SK-N-SH (cell line): ENCODE measurements at regions not wholly inside any gene's neighbourhood (a gene's known extent, or its start where the extent isn't known, plus 50 kb on each side); places are given as distances from the start of the nearest gene placed in this dataset.

Source experiments
- CTCF ChIA-PET: fragments of 300-600, 350-600 bp; formaldehyde crosslinking; extraction: SDS; loops from one replicate; lab custom pipeline; 2021; lab: Yijun Ruan, JAX
- POLR2A ChIA-PET: fragments of 350-600 bp; sonication (Branson Sonifier 250); formaldehyde crosslinking; extraction: SDS; loops from one replicate; lab custom pipeline; 2020; ENCODE audit warnings: antibody characterized with exemption, inconsistent platforms; lab: Yijun Ruan, JAX
- DNase-seq: peaks from one replicate; pipeline ENCODE4 v3.0.0; 2012
- H2AFZ ChIP-seq: fragments of 200-600 bp; sonication (generic); 2 replicates; pipeline ENCODE4 v1.8.1; 2016; ENCODE audit warnings: antibody characterized with exemption, mild to moderate bottlenecking, low read depth
- H3F3A ChIP-seq: fragments of 200-600 bp; sonication (generic); replicated peaks from 2 replicates; pipeline ENCODE3; 2016; ENCODE audit warnings: antibody characterized with exemption, mild to moderate bottlenecking; ENCODE audit not compliant: insufficient read depth
- H3K27ac ChIP-seq, 2 experiments: fragments of 200-500 bp in 1 of 2; fragments of 200-600 bp in 1 of 2; sonication (Bioruptor generic) in 1 of 2; sonication (generic), shearing (Covaris generic) in 1 of 2; 2 replicates each; pipeline versions ENCODE4 v1.5.1 to v1.6.1; 2014 to 2016; ENCODE audit warnings: low read depth in 2 of 2, inconsistent platforms in 1 of 2, low read length in 1 of 2, mild to moderate bottlenecking in 1 of 2, mixed read lengths in 1 of 2
- H3K27me3 ChIP-seq: fragments of 200-600 bp; sonication (generic), shearing (Covaris generic); 2 replicates; pipeline ENCODE4 v1.6.1; 2016; ENCODE audit warnings: mixed run types; ENCODE audit not compliant: insufficient read depth
- H3K36me3 ChIP-seq, 2 experiments: fragments of 200-500 bp in 1 of 2; fragments of 200-600 bp in 1 of 2; sonication (Bioruptor generic) in 1 of 2; sonication (generic) in 1 of 2; replicated peaks in 1 of 2; 2 replicates each; pipeline versions ENCODE3 to v1.5.1; 2014 to 2016; ENCODE audit warnings: low read length in 1 of 2, mild to moderate bottlenecking in 1 of 2; ENCODE audit not compliant: insufficient read depth in 2 of 2, control insufficient read depth in 1 of 2
- H3K4me1 ChIP-seq, 2 experiments: fragments of 200-500 bp in 1 of 2; fragments of 200-600 bp in 1 of 2; sonication (Bioruptor generic) in 1 of 2; sonication (generic), shearing (Covaris generic) in 1 of 2; 2 replicates each; pipeline versions ENCODE4 v1.5.1 to v1.6.1; 2014 to 2016; ENCODE audit warnings: low read depth in 1 of 2, low read length in 1 of 2, mixed run types in 1 of 2; ENCODE audit not compliant: insufficient read depth in 2 of 2, control insufficient read depth in 1 of 2
- H3K4me2 ChIP-seq: fragments of 200-600 bp; sonication (generic), shearing (Covaris generic); 2 replicates; pipeline ENCODE4 v1.6.1; 2017; ENCODE audit warnings: mixed run types
- H3K4me3 ChIP-seq, 2 experiments: fragments of 200-500 bp in 1 of 2; fragments of 200-600 bp in 1 of 2; sonication (Bioruptor generic) in 1 of 2; sonication (generic), shearing (Covaris generic) in 1 of 2; 2 replicates each; pipeline versions ENCODE4 v1.5.1 to v1.8.1; 2014 to 2016; ENCODE audit warnings: low read depth in 2 of 2, inconsistent platforms in 1 of 2, low read length in 1 of 2, mild to moderate bottlenecking in 1 of 2, mixed read lengths in 1 of 2, moderate library complexity in 1 of 2
- H3K79me2 ChIP-seq: fragments of 200-600 bp; sonication (generic); 2 replicates; pipeline ENCODE4 v1.8.1; 2017; ENCODE audit warnings: mild to moderate bottlenecking; ENCODE audit not compliant: insufficient read depth
- H3K9ac ChIP-seq: fragments of 200-600 bp; sonication (generic); 2 replicates; pipeline ENCODE4 v1.6.1; 2017; ENCODE audit warnings: mixed run types
- H3K9me2 ChIP-seq: fragments of 200-600 bp; sonication (generic); 2 replicates; pipeline ENCODE4 v1.6.1; 2017; ENCODE audit warnings: mixed run types
- H3K9me3 ChIP-seq: fragments of 200-600 bp; sonication (generic); 2 replicates; pipeline ENCODE4 v1.6.1; 2017; ENCODE audit warnings: mixed run types, mild to moderate bottlenecking, moderate library complexity
- H4K20me1 ChIP-seq: fragments of 200-600 bp; sonication (generic); 2 replicates; pipeline ENCODE4 v1.6.1; 2017; ENCODE audit warnings: mild to moderate bottlenecking, mixed run types; ENCODE audit not compliant: insufficient read depth
- EP300 ChIP-seq, 2 experiments: IDR thresholded peaks; 2 replicates each; pipeline versions ENCODE4 v1.4.0 to v1.6.1; 2012; ENCODE audit warnings: borderline replicate concordance in 1 of 2, low read depth in 1 of 2, low read length in 1 of 2
- FOSL2 ChIP-seq: IDR thresholded peaks from 2 replicates; pipeline ENCODE4 v1.4.0; 2012; ENCODE audit warnings: low read depth, mild to moderate bottlenecking, moderate library complexity, borderline replicate concordance
- FOXM1 ChIP-seq: IDR thresholded peaks from 2 replicates; pipeline ENCODE4 v1.4.0; 2012; ENCODE audit warnings: low read depth, mild to moderate bottlenecking
- IRF3 ChIP-seq: fragments of 150-350 bp; IDR thresholded peaks from 2 replicates; pipeline ENCODE4 v1.6.1; 2016; ENCODE audit warnings: mild to moderate bottlenecking, low read depth, low read length
- JUND ChIP-seq: IDR thresholded peaks from 2 replicates; pipeline ENCODE4 v1.4.0; 2012
- MEF2A ChIP-seq: IDR thresholded peaks from 2 replicates; pipeline ENCODE4 v1.4.0; 2012; ENCODE audit warnings: low read depth, borderline replicate concordance
- MXI1 ChIP-seq: IDR thresholded peaks from 2 replicates; pipeline ENCODE4 v1.6.1; 2012; ENCODE audit warnings: mild to moderate bottlenecking, low read depth, low read length, improper control_type of control experiment
- NFIC ChIP-seq: IDR thresholded peaks from 2 replicates; pipeline ENCODE4 v1.4.0; 2012; ENCODE audit warnings: borderline replicate concordance
- NRF1 ChIP-seq: IDR thresholded peaks from 2 replicates; pipeline ENCODE4 v1.6.1; 2012; ENCODE audit warnings: low read depth, mild to moderate bottlenecking, low read length
- PBX3 ChIP-seq: IDR thresholded peaks from 2 replicates; pipeline ENCODE4; 2012
- REST ChIP-seq: IDR thresholded peaks from 2 replicates; pipeline ENCODE4 v1.6.1; 2012; ENCODE audit warnings: mild to moderate bottlenecking, low read depth, low read length, moderate library complexity
- RFX5 ChIP-seq: IDR thresholded peaks from 2 replicates; pipeline ENCODE4 v1.6.1; 2012; ENCODE audit warnings: mild to moderate bottlenecking, improper control_type of control experiment, low read length
- TCF12 ChIP-seq: IDR thresholded peaks from 2 replicates; pipeline ENCODE4 v1.4.0; 2012
- USF1 ChIP-seq: IDR thresholded peaks from 2 replicates; pipeline ENCODE4 v1.4.0; 2012; ENCODE audit warnings: low read depth, borderline replicate concordance
- WGBS: methylation state at CpG from one replicate; pipeline ENCODE4 v1.1.6; 2017; ENCODE audit warnings: low lambda C conversion rate; 5-methylcytosine and 5-hydroxymethylcytosine counted together

- no peak for TF ChIP-seq REST
- no peak for TF ChIP-seq USF1
- TF ChIP-seq FOSL2 = no peak
- TF ChIP-seq FOXM1 = no peak
- TF ChIP-seq MXI1 = no peak
- TF ChIP-seq RFX5 = no peak
- TF ChIP-seq MEF2A = no peak
- TF ChIP-seq NFIC = no peak
- TF ChIP-seq IRF3 = no peak
- TF ChIP-seq, all 33 proteins: peak for 0
These were observed 367.8 kb upstream of the ZP4 start (continued) for GRCh38 chr1:238258510-238258909.

- WGBS = 47% methylated on average over 7 of the region's 7 CpGs
- no peaks in the 10 kb centered on the region for H3F3A ChIP-seq
- no peak overlapping the region for H3K9ac ChIP-seq
- no peak overlapping the region for H3K4me2 ChIP-seq
- TF ChIP-seq EP300 (IDR thresholded peaks at IDR 0.05; ENCODE audit: borderline replicate concordance in 1 of 2, low read depth in 1 of 2, low read length in 1 of 2) (peak in 1 of 2 experiments; percentile 17; a peak in 1 of 4 replicates), PBX3 (0 out of 2 replicates have a peak, but pooled peaks have one; percentile 3), NRF1 (no peak), TCF12 (peak; percentile 38), JUND (peak; percentile 36; the same call in 1 of the 2 replicates)
- H3K27me3 ChIP-seq = no peaks in the 10 kb centered on the region
- H3K27ac ChIP-seq = peak overlapping the region; percentile 32 to 89; a peak in 3 of 4 replicates
- H3K9me2 ChIP-seq = no peaks in the 10 kb centered on the region
- H4K20me1 ChIP-seq = no peaks in the 10 kb centered on the region
- no peak for DNase-seq
- POLR2A ChIA-PET = no interaction called here
- no peak overlapping the region for H2AFZ ChIP-seq
- H3K4me3 ChIP-seq = no peak overlapping the region
- no peaks in the 10 kb centered on the region for H3K36me3 ChIP-seq
- CTCF ChIA-PET = interaction anchor here (1.6 kb wide), 1 partner anchor 9 kb away, joined by 6 read pairs; no protein-coding TSS in a partner anchor
- H3K79me2 ChIP-seq = no peaks in the 10 kb centered on the region
- no peaks in the 10 kb centered on the region for H3K9me3 ChIP-seq
- peaks cover 0 to 17% of the 10 kb centered on the region in 2 experiments; a peak in 2 of 4 replicates for H3K4me1 ChIP-seq
These were observed 366.4 kb upstream of the ZP4 start for GRCh38 chr1:238257018-238257621.
